ENCODE measurements at regions not wholly inside any gene's neighbourhood (a gene's known extent, or its start where the extent isn't known, plus 50 kb on each side); places are given as distances from the start of the nearest gene placed in this dataset.

DNA sequence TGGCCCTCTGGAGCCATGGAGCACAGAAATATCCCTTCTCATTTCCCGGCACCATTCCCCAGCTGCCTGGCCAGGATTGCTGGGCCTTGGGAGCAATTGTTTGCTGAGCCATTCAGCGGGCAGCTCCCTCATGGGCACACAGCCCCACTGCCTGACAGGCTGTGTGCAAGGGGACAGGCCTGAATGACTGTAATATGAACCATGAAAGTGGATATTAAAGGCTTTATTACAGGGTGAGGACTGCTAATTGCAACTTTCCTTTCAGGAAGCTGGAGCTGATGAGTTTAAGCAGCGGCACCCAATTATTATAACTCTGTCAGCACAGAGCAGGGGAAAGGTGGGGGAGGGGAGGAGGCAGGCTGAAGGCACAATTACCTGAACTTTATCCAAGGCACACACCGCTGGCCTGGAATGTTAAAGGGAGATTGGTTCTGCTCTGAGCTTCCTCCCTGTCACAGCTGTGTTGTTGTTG is 159.8 kb upstream of the SDK2 start:
- no peak overlapping the region for H3K27ac ChIP-seq
- TF ChIP-seq, protein P1, sequence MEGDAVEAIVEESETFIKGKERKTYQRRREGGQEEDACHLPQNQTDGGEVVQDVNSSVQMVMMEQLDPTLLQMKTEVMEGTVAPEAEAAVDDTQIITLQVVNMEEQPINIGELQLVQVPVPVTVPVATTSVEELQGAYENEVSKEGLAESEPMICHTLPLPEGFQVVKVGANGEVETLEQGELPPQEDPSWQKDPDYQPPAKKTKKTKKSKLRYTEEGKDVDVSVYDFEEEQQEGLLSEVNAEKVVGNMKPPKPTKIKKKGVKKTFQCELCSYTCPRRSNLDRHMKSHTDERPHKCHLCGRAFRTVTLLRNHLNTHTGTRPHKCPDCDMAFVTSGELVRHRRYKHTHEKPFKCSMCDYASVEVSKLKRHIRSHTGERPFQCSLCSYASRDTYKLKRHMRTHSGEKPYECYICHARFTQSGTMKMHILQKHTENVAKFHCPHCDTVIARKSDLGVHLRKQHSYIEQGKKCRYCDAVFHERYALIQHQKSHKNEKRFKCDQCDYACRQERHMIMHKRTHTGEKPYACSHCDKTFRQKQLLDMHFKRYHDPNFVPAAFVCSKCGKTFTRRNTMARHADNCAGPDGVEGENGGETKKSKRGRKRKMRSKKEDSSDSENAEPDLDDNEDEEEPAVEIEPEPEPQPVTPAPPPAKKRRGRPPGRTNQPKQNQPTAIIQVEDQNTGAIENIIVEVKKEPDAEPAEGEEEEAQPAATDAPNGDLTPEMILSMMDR (conservative IDR thresholded peaks at IDR 0.05) = no peak

DNA sequence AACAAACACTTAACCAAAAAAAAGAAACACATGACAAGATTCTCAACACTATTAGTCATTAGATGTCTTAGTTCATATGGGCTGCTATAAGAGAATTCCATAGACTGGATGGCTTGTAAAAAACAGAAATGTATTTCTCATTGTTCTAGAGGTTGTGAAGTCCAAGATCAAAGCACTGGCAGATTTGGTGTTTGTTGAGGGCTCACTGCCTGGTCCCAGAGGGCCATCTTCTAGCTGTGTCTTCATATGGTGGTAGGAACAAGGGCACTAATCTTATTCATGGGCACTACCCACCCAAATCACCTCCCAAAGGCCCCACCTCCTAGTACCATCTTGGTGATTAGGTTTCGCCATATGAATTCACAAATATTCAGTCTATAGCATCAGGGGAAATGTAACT is 162.5 kb upstream of the SDK2 start:
- H3K27ac ChIP-seq = no peak overlapping the region
- TF ChIP-seq, protein P1 (conservative IDR thresholded peaks at IDR 0.05) = no peak

DNA sequence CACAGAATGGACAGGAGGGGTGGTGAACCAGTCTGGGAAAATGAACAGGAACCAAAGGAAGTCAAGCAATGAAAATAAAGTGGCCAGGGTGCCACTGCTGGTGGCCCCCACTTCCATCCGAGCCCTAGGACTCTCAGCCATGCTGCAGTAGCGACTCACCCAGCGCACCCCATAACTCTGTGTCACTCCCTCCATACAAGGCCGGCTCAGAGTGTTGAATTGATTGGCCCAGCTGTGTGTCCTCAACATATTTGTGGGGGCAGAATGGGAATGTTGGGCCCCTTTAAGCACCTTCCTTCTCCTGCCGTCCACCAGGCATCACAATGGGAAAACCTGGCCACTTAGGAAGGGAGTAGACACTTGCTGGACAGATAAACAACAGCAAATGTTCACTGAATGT is 169.0 kb upstream of the SDK2 start:
- H3K27ac ChIP-seq = no peak overlapping the region
- TF ChIP-seq, protein P1 (conservative IDR thresholded peaks at IDR 0.05) = no peak

DNA sequence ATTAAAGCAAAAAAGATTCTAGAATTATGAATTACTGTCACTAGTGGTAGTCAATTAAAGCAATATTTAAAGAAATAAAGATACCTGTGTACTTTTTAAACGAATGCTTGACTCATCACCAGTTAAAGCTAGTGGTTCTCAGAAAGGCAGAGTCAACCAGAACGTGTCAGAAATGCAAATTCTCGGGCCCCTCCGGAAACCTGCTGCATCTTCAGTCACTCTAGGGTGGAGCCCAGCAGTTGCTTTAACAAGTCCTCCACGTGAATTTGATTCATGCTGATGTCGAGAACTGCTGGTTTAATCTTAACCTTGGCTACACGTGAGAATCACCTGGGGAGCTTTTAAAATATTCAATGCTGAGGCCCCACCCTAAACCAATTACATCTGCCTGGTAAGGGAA is 169.8 kb upstream of the SDK2 start:
- TF ChIP-seq, protein P1 (conservative IDR thresholded peaks at IDR 0.05) = no peak

DNA sequence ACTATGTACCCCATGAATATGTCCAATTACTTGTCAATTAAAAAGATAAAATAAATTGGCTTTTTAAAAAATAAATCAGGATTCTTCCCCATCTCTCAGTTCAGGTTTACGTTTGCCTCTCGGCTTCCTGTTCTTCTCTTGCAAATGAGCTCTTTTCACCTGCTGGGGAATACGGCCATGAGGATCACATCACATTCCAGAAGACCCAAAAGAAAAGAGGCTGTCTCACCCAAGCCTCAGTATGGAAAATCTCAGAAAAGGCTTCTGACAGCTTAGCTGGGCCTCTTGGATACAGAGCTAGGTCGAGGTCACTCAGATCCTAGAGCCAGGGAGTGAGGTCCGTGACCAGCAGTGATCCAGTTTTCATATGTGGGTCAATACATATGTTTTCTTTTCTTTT is 171.2 kb upstream of the SDK2 start:
- H3K27ac ChIP-seq = no peak overlapping the region
- TF ChIP-seq, protein P1 (conservative IDR thresholded peaks at IDR 0.05) = no peak

More for the DNA sequence above, 169.8 kb upstream of the SDK2 start:
- H3K27ac ChIP-seq = no peak overlapping the region

DNA sequence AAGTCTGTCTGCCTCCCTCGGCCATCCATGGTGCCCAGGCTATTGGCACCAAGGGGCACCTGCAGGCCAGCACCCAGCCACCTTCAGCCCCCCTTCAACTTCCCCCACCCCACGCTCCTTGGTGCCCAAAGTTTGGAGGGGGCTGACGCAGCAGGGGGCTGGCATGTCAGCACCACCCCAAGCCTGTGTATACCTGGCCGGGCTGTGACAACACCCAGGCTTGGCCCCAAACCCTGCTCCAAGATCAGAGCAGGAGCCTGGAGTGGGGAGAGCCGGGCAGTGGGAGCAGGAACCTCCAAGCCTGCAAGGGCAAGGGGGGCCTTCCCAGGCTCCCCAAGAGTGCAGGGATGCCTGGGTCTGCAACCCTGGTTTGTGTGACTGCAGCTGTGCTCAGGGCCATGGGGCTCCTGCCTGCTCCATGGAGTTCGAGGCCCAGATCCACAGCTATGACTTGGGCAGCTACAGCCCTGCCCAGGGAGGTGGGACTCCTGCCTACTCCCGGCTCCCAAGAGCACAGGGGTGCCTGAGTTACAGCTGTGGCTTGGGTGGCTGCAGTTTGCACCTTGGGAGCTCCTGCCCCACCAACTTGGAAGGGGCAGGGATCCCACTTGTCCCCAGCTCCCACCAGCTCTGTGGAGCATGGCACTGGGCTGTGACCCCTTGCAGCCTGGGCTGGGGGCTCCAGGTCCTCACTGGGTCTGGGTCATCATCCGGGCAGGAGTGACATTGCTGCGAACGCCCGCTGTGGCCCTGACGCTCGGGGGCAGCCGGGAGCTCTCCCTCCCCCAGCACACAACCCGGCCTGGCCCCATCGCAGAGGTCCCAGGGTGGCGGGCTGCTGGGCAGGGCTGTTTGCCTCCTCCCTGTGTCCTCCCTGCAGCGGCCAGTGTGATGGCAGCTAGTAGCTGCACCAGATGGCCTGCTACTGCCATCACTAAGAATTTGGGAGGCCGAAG is 175.5 kb upstream of the SDK2 start:
- H3K27ac ChIP-seq = no peak overlapping the region
- TF ChIP-seq, protein P1 (conservative IDR thresholded peaks at IDR 0.05) = no peak

DNA sequence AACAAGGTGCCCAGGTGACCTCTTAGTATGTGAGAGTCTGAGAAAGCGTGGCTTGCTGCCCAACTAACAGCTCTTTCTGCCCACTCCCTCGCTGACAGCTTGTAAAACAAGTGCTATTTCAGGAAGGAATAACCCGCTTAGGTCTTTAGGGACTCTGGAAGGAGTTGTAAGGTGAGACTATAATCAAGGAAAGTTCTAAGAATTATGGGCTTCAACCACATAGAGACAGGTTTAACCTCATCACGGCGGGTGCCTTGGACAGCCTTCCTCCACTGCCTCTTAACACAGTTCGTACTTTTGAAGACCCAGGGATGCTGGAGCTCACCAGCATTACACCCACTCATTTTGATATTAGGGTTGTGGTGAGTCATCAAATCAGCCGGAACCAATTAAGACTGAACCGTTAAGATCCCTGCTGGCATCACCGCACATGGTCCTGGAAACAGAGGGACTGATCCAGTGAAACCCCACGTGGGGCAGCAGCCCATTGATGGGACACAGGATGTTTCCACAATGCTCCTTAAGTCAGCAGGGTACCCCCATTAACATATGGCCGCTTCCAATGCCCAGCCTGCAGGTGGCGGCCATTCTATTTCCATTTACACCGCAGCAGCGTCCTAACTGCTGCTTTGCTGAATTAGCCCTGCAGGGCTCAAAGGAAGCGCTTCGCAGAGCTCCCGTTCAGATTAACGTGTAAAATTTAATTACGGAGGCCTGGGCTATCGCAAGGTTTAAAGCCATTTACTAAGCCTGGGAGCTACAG is 176.6 kb upstream of the SDK2 start:
- TF ChIP-seq, protein P1 (conservative IDR thresholded peaks at IDR 0.05) = 0 out of 2 replicates have a peak, but pooled peaks have one; percentile 19
- H3K27ac ChIP-seq = no peak overlapping the region
